A549 (cell line): ENCODE measurements at regions not wholly inside any gene's neighbourhood (a gene's known extent, or its start where the extent isn't known, plus 50 kb on each side); places are given as distances from the start of the nearest gene placed in this dataset.

ENCODE experiments used
- ATAC-seq, 2 experiments: fragments of 200-7000 bp in 1 of 2; fragments of >200 bp in 1 of 2; cut with Nextera tagmentation in 1 of 2; cut with Tn5 transposase in 1 of 2; 3 replicates each; pipeline versions ENCODE4 v1.8.0 to v1.9.1; 2018 to 2020; ENCODE audit warnings: mild to moderate bottlenecking in 1 of 2, moderate library complexity in 1 of 2
- CTCF ChIA-PET: fragments of 300-600 bp; sonication (Branson Sonifier 250); formaldehyde crosslinking; extraction: SDS; loops from one replicate; lab custom pipeline; 2021; ENCODE audit warnings: antibody characterized with exemption, inconsistent platforms; lab: Yijun Ruan, JAX
- POLR2A ChIA-PET: fragments of 350-600 bp; formaldehyde crosslinking; extraction: SDS; loops from one replicate; lab custom pipeline; 2021; ENCODE audit warnings: antibody characterized with exemption, inconsistent platforms; lab: Yijun Ruan, JAX
- DNase-seq, 2 experiments: peaks; one replicate each; pipeline versions ENCODE4 v3.0.0 to v3.0.0-alpha.2; 2011 to 2016; ENCODE audit warnings: low read depth in 1 of 2, low spot score in 1 of 2
- FAIRE-seq: peaks from 2 replicates; lab custom pipeline; 2011; peaks lifted over from hg19 to GRCh38; lab: Jason Lieb, UNC
- H3K27ac ChIP-seq, 2 experiments: fragments of >200 bp; sonication (Bioruptor Twin); formaldehyde crosslinking; 3 replicates each; pipeline ENCODE4 v1.5.1; 2016 to 2017
- H3K4me1 ChIP-seq: fragments of >200 bp; sonication (Bioruptor Twin); formaldehyde crosslinking; 3 replicates; pipeline ENCODE4 v1.6.1; 2016
- H3K4me2 ChIP-seq: fragments of >200 bp; sonication (Bioruptor Twin); formaldehyde crosslinking; 3 replicates; pipeline ENCODE4 v1.6.1; 2016
- H3K4me3 ChIP-seq: fragments of >200 bp; sonication (Bioruptor Twin); formaldehyde crosslinking; 3 replicates; pipeline ENCODE4 v1.5.1; 2016
- H3K9me3 ChIP-seq: fragments of >200 bp; sonication (Bioruptor Twin); formaldehyde crosslinking; 3 replicates; pipeline ENCODE4 v1.6.1; 2016
- BCL3 ChIP-seq: fragments of >200 bp; sonication (Bioruptor Twin); formaldehyde crosslinking; IDR thresholded peaks from 3 replicates; pipeline ENCODE4 v1.6.1; 2016
- CHD2 ChIP-seq: fragments of 150-350 bp; IDR thresholded peaks from 2 replicates; pipeline ENCODE4 v1.6.1; 2014; ENCODE audit warnings: low read length; ENCODE audit not compliant: partially characterized antibody
- E2F6 ChIP-seq: IDR thresholded peaks from 2 replicates; pipeline ENCODE4 v1.6.1; 2012; ENCODE audit warnings: low read depth, borderline replicate concordance
- EHF ChIP-seq: fragments of 250-450 bp; sonication (Bioruptor Pico); IDR thresholded peaks from 2 replicates; pipeline ENCODE4 v1.5.0; 2020; ENCODE audit warnings: mild to moderate bottlenecking
- EHMT2 ChIP-seq: fragments of 200-600 bp; sonication (generic); IDR thresholded peaks from 2 replicates; pipeline ENCODE4 v1.6.1; 2016; ENCODE audit warnings: antibody characterized with exemption, low read depth, mild to moderate bottlenecking, moderate library complexity
- ESRRA ChIP-seq: fragments of 150-350 bp; IDR thresholded peaks from 2 replicates; pipeline ENCODE4 v1.6.1; 2014; ENCODE audit warnings: mild to moderate bottlenecking, low read length, borderline replicate concordance
- HEYL ChIP-seq: fragments of 250-450 bp; sonication (Bioruptor Pico); IDR thresholded peaks from 2 replicates; pipeline ENCODE4 v1.8.0; 2021; ENCODE audit warnings: mild to moderate bottlenecking, moderate library complexity
- KDM1A ChIP-seq: fragments of 200-600 bp; sonication (generic); IDR thresholded peaks from 2 replicates; pipeline ENCODE4 v1.6.1; 2016; ENCODE audit warnings: low read depth, mild to moderate bottlenecking
- MAFK ChIP-seq: fragments of 450-650 bp; IDR thresholded peaks from 2 replicates; pipeline ENCODE4 v1.6.1; 2014; ENCODE audit not compliant: partially characterized antibody
- MYC ChIP-seq: IDR thresholded peaks from 2 replicates; pipeline ENCODE4 v1.6.1; 2012; ENCODE audit warnings: mild to moderate bottlenecking, inconsistent platforms, low read length, improper control_type of control experiment, borderline replicate concordance
- NFE2L2 ChIP-seq: fragments of 150-350 bp; conservative IDR thresholded peaks from 2 replicates; pipeline ENCODE4 v1.6.1; 2014; ENCODE audit warnings: low read length
- RAD21 ChIP-seq, 2 experiments: fragments of >200 bp in 1 of 2; sonication (Bioruptor Twin) in 1 of 2; formaldehyde crosslinking in 1 of 2; IDR thresholded peaks in 1 of 2; conservative IDR thresholded peaks in 1 of 2; 2 replicates in 1 of 2; 3 replicates in 1 of 2; pipeline ENCODE4 v1.6.1; 2012 to 2018; ENCODE audit warnings: inconsistent platforms in 1 of 2
- REST ChIP-seq: fragments of 200-600 bp; sonication (generic); IDR thresholded peaks from 2 replicates; pipeline ENCODE4 v1.6.1; 2016; ENCODE audit warnings: antibody characterized with exemption, mild to moderate bottlenecking, moderate library complexity
- RFX5 ChIP-seq: fragments of 450-650 bp; IDR thresholded peaks from 2 replicates; pipeline ENCODE4 v1.7.1; 2014; ENCODE audit warnings: antibody characterized with exemption, mild to moderate bottlenecking, moderate library complexity
- RNF2 ChIP-seq: fragments of 200-600 bp; sonication (generic); IDR thresholded peaks from 2 replicates; pipeline ENCODE4 v1.6.1; 2016; ENCODE audit warnings: low read depth, mild to moderate bottlenecking, antibody characterized with exemption, moderate library complexity, borderline replicate concordance
- USF2 ChIP-seq: fragments of 450-650 bp; IDR thresholded peaks from 2 replicates; pipeline ENCODE4 v1.6.1; 2014; ENCODE audit warnings: antibody characterized with exemption
- ZC3H11A ChIP-seq: fragments of 450-650 bp; IDR thresholded peaks from 2 replicates; pipeline ENCODE4 v1.6.1; 2014; ENCODE audit warnings: antibody characterized with exemption, mild to moderate bottlenecking
- ZFP36 ChIP-seq: fragments of 450-650 bp; IDR thresholded peaks from 2 replicates; pipeline ENCODE4 v1.6.1; 2014; ENCODE audit warnings: borderline replicate concordance; ENCODE audit not compliant: partially characterized antibody
- WGBS: methylation state at CpG from one replicate; pipeline ENCODE4 v1.1.6; 2017; ENCODE audit errors: missing lambda C conversion rate; 5-methylcytosine and 5-hydroxymethylcytosine counted together

GRCh38 chr12:11500188-11500860, 105.0 kb upstream of the PRB2 start (continued):
- no peak for TF ChIP-seq NFE2L2
- TF ChIP-seq BCL3, result no peak
- no peak for TF ChIP-seq RNF2
- TF ChIP-seq MYC, result no peak
- no peak for TF ChIP-seq MAFK
- peak; percentile 99 for TF ChIP-seq REST
- TF ChIP-seq ZFP36, result no peak
- TF ChIP-seq CHD2, result no peak
- no peak for TF ChIP-seq ZC3H11A
- no peak for TF ChIP-seq RFX5
- TF ChIP-seq ESRRA, result no peak
- peak; percentile 97 for TF ChIP-seq EHMT2
- TF ChIP-seq, all 56 proteins: peak for 9

GRCh38 chr12:11500861-11501230, 105.5 kb upstream of the PRB2 start:
- Histone ChIP-seq H3K27ac (no peak overlapping the region), H3K4me2 (peak overlapping the region; percentile 34; the same call in 1 of the 3 replicates), H3K9me3 (0 out of 3 replicates have a peak, but pooled peaks cover 10% of the 10 kb centered on the region), H3K4me1 (no peaks in the 10 kb centered on the region), H3K4me3 (no peak overlapping the region)
- CTCF ChIA-PET, result interaction anchor here (0.6 to 1.0 kb wide), 3 partner anchors 9 to 18 kb away, joined by 3 to 5 read pairs (median 3); no protein-coding TSS in a partner anchor
- no peak for FAIRE-seq
- WGBS, result 31% methylated on average over 11 of the region's 14 CpGs
- TF ChIP-seq EHF (CRISPR knock-in tag) (no peak), E2F6 (no peak), RAD21 (conservative IDR thresholded peaks at IDR 0.05 in 1 of 2, IDR thresholded peaks at IDR 0.05 in 1 of 2) (no peak), USF2 (no peak), HEYL (CRISPR knock-in tag) (no peak), REST (peak; percentile 81), KDM1A (no peak)
- DNase-seq, result no peak
- peak in 1 of 2 experiments; percentile 17; a peak in 1 of 6 replicates for ATAC-seq
- POLR2A ChIA-PET, result no interaction called here
